ENCODE measurements at regions not wholly inside any gene's neighbourhood (a gene's known extent, or its start where the extent isn't known, plus 50 kb on each side); places are given as distances from the start of the nearest gene placed in this dataset.
A peak's percentile ranks its signal among the peaks of the same experiment; 100 is the strongest.

DNA sequence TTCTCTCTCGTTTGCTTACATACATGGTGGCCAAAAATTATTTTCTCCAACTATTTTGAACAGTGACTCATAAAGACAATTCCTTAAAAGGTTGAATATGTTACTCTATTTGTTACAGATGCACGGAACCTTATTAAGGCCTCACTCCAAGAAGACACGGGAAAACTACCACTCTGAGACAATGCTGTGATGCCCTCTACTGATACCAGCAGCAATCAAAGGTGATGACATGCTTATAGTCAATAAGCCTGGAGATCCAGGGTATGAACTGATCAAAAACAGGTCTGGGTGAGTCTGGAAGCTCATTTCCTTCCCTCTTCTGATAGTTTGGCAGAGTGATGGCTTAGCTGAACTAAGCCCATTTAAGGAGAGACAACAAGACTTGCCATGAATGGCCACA is 563.0 kb downstream of the LRRIQ3 start:
- no peak for DNase-seq

DNA sequence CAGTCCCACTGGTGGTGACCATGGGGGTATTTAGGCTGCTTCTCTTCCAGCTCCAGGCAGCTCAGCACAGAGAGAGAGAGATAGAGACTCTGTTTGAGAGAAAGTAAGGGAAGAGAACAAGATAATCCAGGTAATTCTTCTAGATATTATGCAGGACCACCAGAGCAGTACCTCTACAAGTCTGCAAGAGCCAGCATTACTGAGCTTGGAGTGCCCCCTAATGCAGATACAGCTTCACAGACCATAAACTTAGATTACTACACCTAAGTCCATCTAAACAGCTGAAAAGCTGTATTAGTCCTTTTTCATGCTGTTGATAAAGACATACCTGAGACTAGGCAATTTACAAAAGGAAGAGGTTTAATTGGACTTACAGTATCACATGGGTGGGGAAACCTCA is 570.3 kb downstream of the LRRIQ3 start:
- DNase-seq = no peak

DNA sequence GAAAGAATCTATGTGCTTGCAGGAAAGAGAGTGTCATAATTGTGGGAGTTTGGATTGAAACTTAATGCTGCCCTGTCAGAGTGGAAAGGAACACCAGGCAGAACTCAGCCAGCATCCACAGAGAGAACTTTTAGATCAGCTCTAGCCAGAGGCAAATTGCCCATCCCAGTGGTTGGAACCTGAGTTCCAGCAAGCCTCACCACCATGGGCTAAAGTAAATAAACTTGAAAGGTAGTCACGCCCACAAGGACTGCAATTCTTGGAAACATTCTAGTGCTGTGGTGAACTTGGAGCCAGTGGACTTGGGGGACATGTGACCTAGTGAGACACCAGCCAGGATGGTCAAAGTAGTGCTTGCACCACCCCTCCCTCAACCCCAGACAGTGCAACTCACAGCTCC is 571.6 kb downstream of the LRRIQ3 start:
- no peak for DNase-seq

DNA sequence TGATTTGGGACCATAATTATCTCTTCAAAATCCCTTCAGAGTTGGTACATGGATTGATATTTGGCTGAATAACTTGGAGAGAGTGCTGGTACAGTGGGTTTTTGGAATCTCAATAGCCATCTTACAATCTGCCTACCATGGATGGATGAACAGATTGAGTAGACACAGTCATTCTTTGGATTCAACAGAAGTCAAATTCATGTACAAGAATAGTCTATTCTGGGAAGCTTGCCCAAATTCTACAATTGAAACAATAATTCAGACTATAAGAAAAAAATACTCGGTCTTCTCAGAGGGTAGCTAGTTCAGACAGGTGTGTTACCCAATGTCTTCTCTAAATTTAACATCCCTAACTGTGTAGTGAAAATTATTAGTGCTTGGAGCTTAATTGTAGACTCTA is 574.0 kb downstream of the LRRIQ3 start:
- DNase-seq = no peak

DNA sequence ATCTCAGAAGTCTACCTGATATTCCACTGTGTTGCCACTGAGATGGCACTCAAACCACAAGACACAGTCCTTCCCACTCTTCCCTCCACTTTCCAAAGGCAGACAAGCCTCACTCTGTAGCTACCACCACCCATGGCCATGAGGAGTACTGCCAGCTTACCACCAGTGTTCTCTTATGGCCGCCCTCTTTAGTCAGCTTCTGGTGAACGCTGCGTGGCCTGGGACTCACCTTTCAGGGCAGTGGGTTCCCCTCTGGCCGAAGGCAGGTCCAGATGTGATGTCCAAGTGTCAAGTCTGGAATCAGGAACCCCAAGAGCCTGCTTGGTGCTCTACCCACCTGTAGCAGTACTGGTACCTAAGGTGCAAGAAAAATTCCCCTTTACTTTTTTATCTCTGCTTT is 580.8 kb downstream of the LRRIQ3 start:
- no peak for DNase-seq

DNA sequence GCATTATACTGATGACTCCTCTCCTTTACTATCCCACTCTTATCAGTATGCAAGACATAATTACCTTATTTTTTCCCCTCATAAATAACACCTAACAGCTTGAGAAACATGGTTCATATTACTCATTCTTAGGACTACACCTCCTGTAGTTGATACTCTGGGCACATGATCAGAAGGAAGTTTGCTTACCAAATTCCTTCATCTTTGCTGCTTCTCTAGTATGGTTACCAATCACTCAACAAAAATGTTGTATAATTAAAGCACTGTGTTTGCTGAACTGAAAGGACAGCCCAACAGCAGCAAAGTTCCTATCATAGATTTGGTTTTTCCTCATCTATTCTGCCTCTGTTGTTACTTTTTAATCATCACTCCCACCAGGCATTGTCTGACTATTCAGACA is 586.3 kb downstream of the LRRIQ3 start:
- DNase-seq = no peak

DNA sequence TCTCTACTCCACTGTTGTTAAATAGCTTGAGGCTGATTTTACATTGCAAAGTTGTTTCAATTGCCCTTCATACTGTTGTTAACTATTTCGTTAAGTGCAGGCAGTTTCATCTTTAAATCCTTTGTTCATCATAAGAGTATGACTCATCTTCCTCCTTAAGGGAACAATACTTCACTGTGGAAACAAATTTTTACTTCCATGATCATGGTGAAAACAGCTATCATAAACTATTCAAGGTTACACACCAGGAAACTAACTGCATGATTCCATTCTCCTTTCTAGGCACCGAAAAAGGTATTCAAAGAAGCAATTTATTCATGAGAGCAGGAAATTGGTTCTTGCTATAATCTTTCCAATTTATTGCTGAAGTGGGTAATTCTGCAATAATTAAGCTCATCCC is 593.2 kb downstream of the LRRIQ3 start:
- peak; percentile 2 for DNase-seq

DNA sequence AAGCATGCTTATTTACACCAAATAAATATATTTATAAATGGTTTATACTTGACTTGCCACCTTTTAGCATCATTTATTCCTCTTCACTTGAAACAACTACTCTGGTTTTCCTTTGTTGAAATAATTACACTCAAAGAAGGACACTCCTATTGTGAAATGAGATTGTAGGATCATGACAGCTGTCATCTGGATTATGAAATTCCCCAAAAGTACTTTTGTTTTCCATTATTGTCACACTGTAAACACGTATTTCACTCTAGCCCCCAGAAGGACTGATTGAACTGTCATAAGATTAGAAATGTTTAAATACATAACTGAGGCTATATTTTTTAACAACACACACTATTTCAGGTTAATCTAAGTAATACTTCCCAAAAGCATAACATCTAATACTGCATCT is 593.8 kb downstream of the LRRIQ3 start:
- no peak for DNase-seq

DNA sequence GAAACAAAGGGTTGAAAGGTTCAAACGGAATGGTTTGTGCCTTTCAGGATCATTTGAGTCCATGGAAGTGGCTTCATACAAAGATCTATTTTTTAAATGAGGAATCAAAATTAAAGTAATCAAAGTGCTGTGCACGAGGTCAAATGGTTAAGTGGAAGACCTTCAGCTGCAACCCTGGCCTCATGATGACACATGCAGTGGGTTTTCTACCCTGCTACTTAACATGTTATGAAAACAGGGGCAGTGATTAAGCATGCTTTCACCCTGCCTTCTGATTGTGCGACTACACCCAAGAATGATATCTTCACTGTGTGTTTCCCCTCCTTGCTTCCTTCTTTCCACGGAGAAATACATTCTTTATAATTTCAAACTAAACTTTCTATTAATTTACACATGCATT is 604.2 kb downstream of the LRRIQ3 start:
- peak; percentile 6 for DNase-seq

DNA sequence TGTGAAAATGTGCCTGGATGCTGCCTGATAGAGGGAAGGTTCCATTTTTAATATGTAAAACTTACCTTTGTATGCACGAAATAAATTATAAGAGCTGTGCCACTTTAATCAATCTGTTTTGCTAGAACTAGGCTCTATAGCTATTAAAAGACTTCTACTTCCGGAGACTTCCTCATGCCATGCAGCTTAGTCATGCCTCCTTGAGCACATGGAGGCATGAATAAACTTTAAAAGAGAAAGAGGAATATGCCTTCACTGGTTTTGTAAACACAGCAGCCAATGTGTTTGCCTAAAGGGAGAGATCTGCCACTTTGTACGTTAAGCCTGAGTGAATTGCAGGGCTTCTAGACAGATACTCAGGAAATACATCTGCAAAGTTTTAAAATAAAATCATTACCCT is 604.6 kb downstream of the LRRIQ3 start:
- peak; percentile 80 for DNase-seq

DNA sequence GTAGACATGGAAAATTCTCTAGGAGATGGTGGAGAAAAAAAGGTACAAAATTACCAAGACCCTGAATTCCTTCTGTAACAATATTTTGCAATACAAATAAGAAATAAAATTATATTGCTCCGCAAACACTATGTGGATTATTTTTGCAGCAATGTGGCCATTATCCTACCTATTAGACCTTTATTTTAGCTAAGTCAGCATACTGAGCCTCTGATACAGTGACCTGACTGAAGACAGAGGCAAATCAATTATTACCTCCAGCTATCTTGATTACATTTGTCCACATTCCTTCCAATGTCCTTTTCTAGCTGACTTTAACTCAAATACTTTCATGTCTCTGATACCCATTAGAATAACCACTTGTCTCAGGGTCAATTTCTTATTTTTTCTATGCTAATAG is 610.9 kb downstream of the LRRIQ3 start:
- no peak for DNase-seq

DNA sequence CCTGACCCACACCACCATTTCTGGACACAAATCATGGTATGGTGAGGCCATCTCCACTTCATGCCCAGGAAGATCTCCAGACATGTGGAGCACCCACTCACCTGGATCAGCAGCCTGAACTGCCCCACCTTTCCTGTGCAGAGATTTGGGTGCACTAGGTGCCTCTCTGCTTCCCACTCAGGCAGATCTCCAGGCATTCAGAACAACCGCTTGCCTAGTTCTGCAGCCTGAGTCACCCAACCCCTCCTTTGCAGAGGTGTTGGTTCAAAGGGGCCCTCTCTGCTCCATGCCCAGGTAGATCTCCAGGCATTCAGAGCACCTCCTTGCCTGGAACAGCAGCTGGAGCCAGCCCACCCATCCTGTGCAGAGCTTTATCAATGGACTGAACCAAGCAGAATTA is 620.8 kb downstream of the LRRIQ3 start:
- no peak for DNase-seq

DNA sequence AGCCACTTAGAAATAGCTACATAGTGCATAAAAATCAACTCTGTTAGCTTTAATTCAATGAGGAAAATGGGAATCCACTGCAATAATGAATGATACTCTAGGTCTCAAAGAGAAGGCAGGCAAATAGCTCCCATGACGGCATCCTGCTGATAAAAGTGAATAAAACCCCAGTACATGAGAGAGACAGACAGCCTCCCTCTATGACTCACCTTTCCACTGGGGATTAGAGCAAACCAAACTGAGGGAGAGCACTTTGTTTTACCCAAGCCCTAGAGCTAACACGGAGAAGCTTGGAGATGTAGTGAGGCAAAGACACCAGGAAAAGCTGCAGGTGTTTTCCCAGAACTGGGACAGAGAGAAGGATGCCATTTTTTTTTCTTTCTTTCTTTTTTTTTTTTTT is 621.9 kb downstream of the LRRIQ3 start:
- no peak for DNase-seq

DNA sequence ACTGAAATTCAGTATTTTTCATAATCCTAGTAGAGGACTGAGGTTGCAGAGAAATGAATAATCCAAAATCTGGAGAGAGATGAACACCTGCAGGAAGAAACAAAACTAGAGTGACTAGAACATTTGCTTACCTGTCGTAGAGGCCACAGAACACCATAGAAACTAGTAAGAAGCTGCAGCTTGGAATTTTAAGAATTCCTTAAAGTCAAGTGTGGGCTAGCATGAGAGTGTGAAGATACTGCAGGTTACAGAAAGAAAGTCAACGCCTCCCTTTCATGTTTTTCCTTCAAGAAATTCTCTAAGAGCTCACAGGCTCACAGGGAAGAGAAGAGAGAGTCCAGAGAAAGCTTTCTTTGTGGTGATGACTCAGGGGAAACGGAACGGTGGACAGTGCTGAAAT is 633.7 kb downstream of the LRRIQ3 start:
- no peak for DNase-seq

DNA sequence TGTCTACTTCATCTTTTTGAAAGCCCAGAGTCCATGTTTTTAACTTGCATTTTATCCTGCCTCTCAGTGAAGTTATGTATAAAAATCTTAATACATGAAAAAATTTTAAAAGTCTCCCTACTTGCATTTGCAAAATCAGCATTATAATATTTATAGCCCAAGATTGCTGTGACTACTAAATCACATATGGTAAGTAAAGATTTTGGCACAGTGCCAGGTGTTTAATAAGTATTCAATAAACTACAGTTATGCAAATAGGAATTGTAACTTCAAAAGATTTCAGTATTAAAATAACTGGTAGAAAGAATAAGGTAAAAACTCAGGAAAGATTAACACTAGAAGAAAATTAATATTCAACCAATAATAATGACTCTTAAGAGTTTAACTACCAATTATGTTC is 641.7 kb downstream of the LRRIQ3 start:
- DNase-seq = no peak

DNA sequence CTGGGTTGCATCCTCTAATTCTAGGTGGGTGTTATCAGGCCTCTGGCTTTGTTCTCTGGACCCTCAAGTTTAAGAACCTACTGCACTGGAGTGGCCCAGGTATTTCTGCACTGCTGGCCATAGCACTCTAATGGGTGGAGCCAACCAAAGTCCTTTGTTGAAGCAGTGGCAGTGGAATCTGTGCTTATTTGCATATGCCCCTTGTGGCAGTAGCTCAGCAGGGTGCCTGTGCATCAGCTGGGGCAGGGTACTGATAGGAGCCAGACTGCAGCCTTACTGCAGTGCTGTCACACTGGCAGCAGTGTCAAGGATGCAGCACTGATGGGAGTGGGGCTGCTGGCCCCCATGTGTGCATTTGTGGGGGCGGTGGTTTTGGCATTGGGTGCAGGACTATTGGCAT is 660.6 kb downstream of the LRRIQ3 start:
- DNase-seq = no peak

DNA sequence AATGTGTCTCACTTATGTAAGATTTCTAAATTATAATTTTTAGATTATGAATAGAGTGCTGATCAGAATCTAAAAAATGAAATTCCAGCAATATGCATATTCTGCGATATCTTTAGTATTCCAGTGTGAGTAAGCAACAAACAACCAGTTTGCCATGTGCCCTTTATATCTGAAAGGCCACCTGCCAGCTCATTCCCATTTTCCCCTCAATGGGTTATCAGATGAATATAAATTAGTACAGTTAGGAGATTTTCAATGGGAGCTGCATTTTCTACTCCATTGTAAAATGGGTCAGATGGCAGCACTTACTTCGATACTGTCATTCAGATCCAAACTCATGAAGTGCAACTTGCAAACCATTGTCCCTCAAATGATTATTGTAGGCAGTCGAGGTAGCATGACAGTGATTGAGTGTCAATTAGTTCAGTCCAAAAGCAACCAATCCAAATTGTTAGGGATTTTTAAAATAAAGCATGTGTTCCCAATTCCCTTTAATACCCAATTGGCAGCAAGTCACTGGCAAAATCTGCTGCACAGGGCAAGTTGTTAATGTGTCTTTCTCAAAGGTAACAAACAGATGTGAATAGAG is 680.3 kb downstream of the LRRIQ3 start:
- no peak for DNase-seq

DNA sequence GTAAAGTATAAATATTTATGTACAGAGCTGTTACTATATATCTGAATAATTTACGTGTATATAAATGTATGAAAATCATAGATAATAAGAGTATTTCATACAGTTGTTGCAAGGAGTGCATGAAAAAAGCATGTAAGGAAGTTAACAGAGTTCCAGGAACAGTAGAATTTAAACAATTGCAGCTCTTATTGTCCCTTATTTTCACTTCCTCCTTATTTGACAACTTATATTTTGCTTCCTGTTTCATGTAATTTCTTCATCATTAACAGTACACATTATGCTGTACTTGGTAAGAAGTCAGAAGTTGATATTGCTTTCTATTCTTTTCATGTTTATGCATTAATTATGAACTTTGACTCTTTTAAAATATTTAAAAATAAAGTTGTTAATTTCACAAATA is 681.5 kb downstream of the LRRIQ3 start:
- DNase-seq = no peak

DNA sequence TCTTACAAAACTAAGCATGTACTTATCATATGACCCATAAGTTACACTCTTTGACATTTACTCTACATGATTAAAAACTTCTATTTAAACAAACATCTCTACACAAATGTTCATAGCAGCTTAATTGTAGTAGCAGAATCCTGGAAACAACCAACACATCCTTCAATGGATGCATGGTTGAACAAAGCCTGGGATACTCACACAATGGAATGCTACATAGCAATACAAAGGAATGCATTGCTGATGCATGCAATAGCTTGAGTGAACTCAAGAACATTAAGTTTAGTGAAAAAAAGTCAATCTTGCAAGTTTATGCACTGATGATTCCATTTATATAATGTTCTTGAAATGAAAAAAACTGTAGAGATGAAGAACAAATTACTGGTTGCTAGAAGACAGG is 686.9 kb downstream of the LRRIQ3 start:
- no peak for DNase-seq

DNA sequence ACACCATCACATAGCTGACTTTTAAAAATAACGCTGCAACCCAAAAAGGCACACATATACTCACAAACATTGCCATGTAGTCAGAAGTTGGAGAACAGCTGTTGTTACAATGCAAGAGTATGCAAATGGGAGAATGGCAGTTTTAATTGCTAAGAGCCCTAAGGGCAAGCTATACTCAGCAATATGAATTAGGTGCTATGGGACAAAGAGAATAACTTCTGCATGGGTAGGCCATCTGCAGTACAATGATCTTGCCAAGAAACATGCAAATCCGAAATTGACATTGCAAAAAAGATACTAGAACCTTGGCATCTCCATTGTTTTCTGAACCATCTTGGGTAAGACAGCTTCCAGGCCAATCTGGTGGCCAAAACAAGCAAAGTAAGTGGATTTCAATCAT is 697.8 kb downstream of the LRRIQ3 start:
- no peak for DNase-seq

DNA sequence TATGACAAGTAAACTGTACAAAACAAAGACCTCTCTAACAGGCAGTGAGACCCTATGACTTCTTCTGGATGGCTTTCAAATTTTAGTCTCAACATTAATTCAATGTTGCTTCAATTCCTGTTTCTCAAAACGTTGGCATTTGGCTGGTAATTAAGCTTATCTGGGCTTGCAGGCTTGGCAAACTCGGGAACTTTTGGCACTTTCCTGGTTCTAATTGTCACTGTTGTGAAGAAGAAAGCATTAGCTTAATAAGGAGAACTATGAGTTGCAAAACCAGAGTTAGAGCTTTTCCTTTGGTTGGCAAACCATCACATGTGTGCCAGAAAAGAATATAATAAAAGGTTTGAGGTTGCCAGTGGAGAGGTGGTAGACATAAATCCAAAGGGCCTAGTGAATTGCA is 698.3 kb downstream of the LRRIQ3 start:
- no peak for DNase-seq

DNA sequence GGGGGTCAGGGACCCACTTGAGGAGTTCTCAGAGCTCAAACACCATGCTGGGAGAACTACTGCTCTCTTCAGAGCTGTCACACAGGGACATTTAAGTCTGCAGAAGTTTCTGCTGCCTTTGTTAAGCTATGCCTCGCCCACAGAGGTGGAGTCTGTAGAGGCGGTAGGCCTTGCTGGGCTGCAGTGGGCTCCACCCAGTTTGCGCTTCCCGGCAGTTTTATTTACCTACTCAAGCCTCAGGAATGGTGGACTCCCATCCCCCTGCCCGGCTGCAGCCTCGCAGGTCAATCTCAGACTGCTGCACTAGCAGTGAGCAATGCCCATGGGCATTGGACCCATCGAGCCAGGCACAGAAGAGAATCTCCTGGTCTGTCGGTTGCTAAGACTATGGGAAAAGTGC is 706.4 kb downstream of the LRRIQ3 start:
- DNase-seq = no peak

DNA sequence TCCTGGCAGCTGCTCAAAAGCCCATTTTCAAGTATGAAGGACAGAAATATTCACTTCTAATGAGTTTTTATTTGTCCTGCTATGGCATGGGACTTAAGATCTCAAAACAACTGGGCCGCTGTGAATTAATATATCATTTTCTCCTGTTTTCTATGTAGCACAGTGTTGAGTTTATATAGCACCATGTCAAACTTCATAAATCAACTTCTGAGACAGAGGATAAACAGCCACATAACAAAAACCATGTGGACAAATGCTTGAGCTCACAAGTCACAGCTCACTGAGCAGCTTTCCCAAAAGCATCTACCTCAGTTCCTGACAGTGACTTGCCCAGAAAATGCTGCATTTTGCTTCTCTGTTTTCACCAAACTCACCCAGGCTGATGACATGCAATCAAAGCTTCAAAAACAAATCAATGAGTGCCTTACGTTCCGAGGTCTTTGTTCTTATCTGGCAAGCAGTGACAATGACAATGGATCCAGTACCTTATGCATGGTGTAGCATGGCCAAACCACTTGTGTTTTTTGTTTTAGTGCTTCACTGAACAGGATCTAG is 722.6 kb downstream of the LRRIQ3 start:
- no peak for DNase-seq

DNA sequence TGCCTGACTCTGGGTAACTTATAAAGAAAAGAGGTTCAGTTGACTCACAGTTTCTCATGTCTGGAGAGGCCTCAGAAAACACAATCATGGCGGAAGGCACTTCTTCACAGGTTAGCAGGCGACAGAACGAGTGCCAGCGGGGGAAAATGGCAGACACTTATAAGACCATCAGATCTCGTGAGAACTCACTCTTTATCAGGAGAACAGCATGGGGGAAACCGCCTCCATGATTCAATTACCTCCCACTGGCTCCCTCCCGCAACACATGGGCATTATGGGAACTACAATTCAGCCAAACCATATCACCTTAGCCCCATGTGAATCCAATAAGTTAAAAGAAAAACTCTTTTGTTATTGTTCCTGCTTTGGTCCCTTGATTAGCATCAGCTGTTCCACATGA is 725.2 kb downstream of the LRRIQ3 start:
- no peak for DNase-seq

DNA sequence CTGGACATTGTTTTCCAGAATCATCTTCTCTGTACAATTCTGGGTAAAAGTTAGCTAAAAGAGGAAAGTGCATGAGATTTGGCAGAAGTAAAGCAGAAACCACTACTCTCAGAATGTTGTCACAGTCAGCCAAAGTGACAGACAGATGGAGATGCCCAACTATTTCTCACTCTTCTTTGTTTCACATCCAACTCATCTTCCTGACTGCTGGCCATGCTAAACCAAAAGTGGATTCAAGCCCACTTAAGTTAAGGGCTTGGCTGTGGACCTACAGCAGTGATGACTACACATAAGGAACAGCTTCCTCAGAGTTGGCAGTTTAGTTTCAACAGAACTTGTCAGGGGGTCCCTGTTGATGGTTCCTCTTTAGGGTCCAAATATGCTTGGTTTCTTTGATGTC is 730.2 kb downstream of the LRRIQ3 start:
- no peak for DNase-seq

DNA sequence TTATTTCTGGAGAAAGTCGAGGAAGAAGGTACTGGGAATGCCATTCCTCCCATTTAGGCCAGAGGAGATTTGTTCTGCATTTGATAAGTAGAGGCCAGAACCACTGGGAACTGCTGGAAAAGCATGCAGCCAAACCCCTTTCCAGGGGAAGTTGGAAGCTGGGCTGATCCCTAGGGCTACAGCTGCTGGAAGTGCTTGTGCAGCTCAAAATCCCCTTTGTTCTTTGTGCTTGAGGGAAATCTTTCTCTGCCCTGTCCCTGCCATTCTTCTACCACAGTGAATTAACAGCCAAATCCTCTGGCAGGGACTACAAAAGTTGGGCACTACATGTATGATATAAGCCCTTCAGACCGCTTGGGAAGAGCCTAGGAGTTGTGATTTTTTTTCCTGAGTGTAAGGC is 734.1 kb downstream of the LRRIQ3 start:
- DNase-seq = no peak

All from fibroblast of upper back skin (primary cell).